Stimulated activated CD4-positive, alpha-beta T cell treated with anti-CD3 and anti-CD28 coated beads, TNF-alpha, amount 100 ng/mL, for 1 hour (primary cell): ENCODE measurements at regions not wholly inside any gene's neighbourhood (a gene's known extent, or its start where the extent isn't known, plus 50 kb on each side); places are given as distances from the start of the nearest gene placed in this dataset.
"Not testable (repeated sequence)": the region's sequence is repeated elsewhere in the genome, so short reads cannot be mapped to it uniquely, and the experiment has no call there.

Experiments
- DNase-seq, 3 donors: peaks; one replicate each; pipeline ENCODE4 v3.0.0-alpha.2; 2020; ENCODE audit warnings: low read depth in 3 of 3, low spot score in 1 of 3

DNA sequence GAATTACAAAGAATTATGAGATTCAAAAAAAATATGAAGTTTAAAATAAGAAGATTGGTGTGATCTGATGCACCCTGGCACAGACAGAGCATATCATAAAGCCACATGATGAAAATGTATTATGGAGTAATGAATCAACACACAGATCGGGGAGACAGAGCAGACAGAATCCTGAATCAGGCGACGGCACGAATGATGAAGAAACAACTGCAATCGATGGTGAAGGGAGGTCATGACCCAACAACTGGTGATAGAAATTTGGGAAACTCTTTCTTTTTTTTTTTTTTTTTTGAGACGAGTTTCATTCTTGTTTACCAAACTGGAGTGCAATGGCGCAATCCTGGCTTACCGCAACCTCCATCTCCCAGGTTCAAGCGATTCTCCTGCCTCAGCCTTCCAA, 1054.0 kb downstream of the TYW1 start:
- DNase-seq, result no peak

DNA sequence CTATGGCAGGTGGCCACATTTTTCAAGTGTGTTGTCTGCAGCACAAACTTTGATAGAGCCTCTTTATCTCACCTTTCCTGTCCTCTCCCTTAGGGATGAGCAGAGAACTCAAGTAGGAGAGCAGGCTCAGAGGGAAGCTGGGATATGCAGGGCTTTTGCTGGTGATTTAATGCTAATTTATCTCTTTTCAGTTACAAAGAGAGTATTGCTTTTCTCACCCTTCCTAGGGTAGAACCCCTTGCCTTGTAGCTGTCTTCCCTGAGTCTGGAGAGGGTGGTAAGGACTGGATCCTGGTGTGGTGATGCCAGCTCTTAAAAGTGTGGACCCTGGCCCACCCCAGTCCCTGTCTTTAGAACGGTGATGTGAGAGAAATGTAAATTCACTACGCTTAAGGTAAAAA, 1061.4 kb downstream of the TYW1 start:
- no peak for DNase-seq

DNA sequence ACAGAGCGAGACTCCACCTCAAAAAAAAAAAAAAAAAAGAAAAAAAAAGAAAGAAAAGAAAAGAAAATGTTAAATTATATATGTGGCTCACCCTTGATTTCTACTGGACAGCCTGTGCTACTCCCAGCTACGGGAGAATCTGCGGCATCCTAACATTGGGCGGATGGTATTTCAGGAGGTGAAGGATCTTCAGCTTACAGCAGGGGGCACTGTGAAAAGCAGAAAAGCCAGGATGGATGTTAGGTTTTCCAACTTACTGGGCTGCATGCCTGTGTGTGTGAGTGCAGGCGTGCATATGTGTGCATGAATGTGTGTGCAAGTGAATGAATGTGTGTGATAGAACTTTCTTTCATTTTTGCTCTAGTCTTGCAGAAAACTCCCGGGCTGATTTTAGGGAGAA, 1066.5 kb downstream of the TYW1 start:
- DNase-seq, result no peak

DNA sequence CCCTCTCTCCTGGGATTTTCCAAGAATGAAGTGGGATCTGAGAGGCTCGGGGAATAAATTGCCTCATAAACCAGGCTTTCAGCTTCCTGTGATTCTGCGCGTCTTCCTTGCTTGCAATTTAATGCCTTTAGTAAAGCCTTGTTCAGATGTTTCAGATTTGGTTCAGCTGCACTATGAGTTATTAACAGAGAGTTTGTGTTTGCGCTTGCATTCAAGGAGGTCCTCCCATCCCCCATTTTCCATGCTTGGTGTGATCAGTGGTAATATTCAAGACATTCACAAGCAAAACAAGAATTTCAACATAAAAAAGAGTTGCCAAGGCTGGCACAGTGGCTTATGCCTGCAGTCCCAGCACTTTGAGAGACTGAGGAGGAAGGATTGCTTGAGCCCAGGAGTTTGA, 1068.9 kb downstream of the TYW1 start:
- no peak for DNase-seq

DNA sequence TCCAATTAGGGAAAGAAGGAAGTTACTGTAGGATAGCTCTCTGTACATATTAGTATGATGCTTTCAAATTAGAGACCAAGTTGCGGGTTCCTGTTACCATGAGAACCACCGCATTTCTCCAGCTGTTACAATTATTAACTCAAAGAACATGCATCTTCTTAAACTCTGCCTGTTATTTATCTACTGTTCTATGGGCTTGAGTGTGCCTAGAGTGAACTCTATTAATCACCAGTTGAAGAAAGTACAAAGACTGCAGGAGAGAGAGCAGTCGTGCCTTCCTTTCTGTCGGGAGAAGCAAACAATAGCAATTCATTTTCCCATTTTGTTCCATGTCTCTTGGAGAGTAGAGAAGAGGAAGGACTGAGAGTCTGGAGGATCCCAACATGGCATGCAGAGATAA, 1071.2 kb downstream of the TYW1 start:
- no peak for DNase-seq

DNA sequence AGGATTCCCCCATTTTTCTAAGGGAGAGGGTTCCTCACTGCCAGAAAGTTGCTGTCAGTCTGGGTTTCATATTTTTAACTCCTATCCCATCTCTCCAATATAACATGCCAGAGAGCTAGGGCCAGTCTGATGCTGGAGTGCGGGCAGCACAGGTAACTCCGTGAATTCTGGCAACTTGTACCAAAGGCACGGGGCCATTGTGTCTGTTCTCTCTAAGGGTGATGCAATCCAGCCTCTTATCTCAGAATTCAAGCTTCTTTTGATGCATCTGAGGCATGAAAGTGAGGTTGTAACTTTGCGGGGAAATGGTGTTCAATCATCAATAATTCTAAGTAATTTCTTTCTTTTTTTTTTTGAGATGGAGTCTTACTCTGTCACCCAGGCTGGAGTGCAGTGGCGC, 1074.4 kb downstream of the TYW1 start:
- DNase-seq, result no peak

DNA sequence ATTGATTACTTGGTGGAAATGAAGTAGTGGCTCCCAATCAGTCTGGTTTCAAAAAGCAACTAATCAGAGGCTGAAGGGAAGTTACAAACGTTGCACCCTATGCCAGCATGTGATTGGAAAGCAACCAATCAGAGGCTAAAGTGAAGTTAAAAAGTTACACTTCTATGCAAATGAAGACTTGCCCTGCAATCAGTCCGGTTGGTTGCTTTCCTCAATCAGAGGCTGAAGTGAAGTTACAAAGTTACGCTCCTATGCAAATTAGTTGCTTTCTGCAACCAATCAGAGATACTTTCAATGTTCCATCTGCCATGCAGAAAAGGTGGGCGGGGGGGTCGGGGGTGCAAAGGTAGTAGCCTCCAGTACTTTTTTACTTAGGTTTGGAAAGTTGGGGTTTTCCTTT, 1077.1 kb downstream of the TYW1 start:
- no peak for DNase-seq

DNA sequence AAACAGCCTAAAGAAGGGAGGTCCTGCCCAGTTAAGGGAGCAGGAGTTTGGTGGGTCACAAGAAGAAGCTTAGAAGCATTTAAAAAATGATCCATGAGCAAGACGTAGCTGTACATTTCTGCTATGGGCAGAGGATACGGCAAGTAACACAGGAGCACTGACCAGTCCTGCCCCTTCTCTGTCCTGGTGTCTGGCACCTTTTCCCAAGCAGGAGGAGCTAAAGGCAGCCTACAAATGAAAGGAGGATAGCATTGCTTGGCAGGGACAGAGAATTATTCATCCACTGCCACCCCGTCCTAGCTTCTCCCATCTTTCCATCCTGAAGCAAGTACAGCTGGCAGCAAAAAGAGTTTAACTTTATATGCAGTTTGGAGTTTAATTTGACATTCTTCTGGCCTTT, 1077.6 kb downstream of the TYW1 start:
- DNase-seq, result no peak

DNA sequence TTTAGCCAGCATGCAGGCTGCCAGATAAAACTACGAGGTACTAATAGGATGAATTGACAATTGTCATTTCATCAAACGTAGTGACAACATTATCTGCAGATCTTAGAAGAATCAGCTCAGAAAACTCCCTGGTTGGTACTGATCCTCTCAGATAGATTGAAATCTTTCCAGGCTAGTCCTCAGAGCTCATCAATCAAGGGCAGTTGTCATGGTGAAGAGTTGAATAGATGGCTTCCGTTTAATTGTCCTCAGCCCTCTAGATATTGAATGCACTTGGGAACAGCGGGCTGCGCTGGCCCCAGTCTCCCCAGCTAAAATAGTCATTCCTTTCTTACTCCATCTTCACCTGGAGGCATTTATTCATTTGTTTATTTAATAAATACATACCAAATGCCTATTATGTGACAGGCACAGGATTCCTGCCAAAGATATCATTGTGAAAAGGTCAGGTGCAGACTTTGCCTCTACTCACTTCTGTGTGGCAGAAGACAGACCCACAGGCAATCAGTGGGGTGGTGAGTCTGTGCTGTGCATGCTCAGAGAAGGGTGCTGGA, 1081.6 kb downstream of the TYW1 start:
- DNase-seq, result no peak

DNA sequence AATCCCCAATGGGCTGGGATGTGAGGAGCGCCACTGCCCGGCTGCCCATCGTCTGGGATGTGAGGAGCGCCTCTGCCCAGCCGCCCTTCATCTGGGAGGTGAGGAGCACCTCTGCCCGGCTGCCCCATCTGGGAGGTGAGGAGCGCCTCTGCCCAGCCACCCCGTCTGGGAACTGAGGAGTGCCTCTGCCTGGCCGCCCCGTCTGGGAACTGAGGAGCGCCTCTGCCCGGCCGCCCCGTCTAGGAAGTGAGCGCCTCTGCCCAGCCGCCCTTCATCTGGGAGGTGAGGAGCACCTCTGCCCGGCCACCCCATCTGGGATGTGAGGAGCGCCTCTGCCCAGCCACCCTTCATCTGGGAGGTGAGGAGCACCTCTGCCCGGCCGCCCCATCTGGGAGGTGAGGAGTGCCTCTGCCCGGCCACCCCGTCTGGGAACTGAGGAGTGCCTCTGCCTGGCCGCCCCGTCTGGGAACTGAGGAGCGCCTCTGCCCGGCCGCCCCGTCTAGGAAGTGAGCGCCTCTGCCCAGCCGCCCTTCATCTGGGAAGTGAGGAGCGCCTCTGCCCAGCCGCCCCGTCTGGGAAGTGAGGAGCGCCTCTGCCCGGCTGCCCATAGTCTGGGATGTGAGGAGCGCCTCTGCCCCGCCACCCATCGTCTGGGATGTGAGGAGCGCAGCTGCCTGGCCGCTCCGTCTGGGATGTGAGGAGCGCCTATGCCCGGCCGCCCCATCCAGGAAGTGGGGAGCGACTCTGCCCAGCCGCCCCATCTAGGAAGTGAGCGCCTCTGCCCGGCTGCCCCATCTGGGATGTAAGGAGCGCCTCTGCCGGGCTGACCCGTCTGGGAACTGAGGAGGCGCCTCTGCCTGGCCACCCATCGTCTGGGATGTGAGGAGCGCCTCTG, 1085.7 kb downstream of the TYW1 start:
- DNase-seq, result not testable (repeated sequence)

DNA sequence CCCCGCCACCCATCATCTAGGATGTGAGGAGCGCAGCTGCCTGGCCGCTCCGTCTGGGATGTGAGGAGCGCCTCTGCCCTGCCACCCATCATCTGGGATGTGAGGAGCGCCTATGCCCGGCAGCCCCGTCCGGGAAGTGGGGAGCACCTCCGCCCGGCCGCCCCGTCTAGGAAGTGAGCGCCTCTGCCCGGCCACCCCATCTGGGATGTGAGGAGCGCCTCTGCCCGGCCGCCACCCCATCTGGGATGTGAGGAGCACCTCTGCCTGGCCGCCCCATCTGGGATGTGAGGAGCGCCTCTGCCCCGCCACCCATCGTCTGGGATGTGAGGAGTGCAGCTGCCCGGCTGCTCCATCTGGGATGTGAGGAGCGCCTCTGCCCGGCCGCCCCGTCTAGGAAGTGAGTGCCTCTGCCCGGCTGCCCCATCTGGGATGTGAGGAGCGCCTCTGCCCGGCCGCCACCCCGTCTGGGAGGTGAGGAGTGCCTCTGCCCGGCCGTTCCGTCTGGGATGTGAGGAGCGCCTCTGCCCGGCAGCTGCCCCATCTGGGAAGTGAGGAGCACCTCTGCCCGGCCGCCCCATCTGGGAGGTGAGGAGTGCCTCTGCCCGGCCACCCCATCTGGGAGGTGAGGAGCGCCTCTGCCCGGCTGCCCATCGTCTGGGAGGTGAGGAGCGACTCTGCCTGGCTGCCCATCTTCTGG, 1086.5 kb downstream of the TYW1 start:
- DNase-seq, result not testable (repeated sequence)

DNA sequence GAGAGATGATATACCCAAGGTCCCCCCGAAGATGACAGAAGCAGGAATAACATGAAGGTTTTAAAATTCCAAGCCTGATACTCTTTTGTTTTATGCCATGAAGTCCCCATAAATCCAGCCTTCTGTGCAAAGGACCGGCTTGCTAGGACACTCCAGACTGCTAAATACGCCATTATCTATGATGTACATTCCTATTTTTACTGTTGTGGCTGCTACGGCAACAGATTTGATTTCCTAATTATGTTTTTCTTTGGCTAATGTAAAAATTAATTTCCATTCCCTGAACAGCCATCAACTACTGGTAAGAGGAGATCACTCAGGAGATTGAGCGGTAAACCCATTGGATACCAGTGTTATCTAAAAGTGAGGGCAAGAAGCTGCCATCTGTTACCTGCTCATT, 1090.8 kb downstream of the TYW1 start:
- no peak for DNase-seq

DNA sequence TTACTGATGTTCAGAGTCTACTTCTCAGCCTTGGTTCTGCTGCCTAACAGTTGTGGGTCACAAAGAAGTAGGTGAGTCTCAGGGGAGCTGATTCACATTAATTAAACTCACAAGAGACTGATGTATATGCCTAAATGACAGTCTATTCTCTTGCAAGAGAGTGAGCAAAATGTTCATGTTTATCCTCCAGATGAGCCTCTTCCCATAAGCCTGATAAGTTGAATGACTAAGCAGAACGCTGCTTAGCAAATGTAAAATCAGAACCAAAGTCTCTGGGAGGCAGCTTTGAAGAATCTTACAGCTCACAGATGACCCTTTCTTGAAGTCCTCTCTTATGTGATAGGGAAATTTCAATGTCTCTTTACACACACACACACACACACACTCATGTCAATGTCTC, 1092.2 kb downstream of the TYW1 start:
- DNase-seq, result no peak

DNA sequence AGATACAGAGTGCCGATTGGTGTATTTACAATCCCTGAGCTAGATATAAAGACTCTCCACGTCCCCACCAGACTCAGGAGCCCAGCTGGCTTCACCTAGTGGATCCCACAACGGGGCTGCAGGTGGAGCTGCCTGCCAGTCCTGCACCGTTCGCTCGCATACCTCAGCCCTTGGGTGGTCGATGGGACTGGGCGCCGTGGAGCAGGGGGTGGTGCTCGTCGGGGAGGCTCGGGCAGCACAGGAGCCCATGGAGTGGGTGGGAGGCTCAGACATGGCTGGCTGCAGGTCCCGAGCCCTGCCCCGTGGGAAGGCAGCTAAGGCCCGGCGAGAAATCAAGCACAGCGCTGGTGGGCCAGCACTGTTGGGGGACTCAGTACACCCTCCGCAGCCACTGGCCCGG, 1093.6 kb downstream of the TYW1 start:
- DNase-seq, result not testable (repeated sequence)

DNA sequence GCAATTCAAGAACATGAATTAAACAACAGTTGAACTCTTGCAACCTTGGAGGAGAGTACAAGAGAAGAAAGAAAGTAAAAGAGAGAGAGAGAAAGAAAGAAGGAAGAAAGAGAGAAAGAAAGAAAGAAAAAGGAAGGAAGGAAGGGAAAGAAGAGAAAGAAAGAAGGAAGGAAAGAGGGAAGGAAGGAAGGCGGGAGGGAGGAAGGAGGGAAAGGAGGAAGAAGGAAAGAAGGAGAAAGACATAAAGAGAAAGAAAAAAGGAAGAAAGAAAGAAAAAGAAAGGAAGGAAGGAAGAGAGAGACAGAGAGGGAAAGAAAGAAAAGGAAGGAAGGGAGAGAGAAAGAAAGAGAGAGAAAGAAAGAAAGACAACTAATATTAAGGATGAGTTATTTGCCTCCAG, 1106.7 kb downstream of the TYW1 start:
- no peak for DNase-seq

DNA sequence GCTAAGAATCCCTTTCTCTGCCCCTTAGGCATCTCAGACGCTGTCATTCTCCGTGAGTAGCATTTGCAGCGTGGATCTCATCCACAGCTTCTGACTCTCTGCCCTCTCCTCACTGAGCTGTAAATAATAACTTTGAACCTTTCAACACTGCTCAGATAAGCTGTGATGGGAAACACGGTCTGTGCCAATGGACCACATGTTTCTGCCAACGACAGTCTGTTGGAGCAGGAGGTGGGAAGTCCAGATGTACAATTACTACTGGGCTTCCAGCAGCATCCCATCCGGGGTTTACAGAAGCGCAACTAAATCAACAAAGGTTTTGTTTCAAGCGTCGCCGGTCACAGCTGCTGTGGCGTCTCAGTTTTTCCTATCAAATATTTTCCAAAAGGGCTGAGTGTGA, 1110.6 kb downstream of the TYW1 start:
- DNase-seq, result no peak

DNA sequence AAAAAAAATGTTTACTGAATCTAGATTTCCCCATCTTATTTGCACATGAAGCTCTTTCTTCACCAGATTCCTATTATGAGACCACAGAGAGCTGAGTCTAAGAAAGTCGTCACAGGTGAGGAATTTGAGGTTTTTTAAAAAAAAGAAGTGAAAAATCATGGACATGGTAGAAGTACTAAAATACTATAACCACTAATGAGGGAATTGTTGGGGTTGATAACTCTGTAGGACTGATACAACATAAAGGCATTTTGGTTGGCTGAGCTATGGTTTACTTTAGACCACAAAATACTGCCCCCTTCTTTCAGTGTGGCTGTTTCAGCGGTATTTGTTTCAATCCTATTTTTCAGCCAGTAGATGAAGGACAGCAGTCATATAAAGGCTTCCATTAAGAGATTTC, 1111.3 kb downstream of the TYW1 start:
- DNase-seq, result no peak

DNA sequence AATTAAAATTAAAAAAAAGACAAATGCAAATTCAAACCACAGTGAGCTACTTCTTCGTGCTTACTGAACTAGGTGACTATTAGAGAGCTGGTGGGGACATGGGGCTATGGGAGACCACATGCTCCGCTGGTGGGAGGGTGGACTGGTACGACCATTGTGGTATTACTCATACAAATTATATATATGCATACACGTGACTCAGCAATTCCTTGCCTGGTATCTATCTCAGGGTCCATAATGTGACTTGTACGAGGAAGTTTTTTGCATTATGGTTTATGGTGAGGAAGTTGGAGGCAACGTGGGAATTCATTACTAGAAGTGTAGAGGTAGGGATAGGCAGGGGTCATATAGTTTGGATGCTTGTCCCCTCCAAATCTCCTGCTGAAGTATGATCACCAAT, 1112.7 kb downstream of the TYW1 start:
- DNase-seq, result no peak

DNA sequence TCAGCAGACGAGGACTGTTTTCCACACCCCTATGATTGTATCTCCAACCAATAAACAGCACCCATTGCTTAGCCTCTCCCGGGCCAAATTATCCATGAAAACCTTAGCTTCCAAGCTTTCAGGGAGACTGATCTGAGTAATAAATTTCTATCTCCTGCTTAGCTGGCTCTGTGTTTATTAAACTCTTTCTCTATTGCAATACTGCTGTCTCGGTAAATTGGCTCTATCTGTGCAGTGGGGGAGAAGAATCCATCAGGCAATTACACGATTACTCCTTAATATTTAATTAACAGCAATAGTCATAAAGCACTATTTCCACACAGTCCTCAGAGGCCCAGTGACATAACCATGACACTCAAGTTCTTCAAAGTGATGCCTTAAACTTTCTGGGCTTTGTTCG, 1122.8 kb downstream of the TYW1 start:
- DNase-seq, result no peak

DNA sequence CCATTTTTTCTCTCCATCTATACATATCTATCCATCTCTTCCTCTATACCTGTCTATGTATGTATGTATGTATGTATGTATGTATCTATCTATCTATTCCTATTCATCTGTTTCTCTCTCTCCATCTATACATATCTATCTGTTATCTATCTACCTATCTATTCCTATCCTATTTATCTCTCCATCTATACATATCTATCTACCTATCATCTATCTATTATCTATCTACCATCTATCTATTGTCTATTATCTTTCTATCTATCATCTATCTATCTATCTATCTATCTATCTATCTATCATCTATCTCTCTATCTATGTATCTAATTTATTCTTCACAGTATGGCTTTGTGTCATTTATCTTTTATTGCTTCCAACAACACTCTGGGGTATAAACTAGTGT, 1124.4 kb downstream of the TYW1 start:
- no peak for DNase-seq

DNA sequence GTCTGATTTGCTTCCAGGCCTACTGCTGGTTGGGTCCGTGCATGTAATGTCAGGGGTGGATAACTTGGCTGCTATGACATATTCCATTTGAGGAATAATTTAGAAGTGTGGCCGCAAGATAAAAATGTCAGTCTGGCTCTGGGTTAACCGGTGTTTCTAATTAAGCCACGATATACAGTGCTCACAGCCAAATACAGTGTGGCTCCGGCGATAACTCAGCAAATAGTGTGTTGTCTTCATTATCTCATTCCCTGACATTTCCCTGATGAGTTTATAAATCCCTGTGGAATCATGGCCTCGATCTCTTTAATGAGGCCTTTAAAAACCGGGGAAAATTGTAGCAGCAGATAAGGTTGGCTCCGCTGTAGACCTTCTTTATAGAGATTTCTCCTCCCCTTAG, 1125.0 kb downstream of the TYW1 start:
- no peak for DNase-seq

DNA sequence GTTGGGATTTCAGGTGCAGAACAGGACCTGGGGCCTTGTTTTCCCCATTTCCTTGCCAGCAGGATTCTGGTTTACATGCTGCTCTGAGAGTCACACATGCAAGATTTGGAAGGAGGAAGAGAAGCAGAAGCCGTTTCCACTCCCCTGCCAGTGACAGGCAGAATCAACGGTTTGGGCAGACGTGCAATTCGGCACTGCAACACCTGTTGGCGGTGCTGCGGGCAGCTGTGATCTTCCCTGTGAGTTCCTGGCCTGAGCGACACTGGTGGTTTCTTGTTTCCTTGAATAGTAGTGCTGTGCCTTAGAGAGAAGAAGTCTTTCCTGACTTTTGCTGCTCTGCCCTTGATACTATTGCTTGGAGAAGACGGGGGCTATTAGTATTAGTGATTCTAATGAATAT, 1126.2 kb downstream of the TYW1 start:
- no peak for DNase-seq
